ENCODE measurements at regions not wholly inside any gene's neighbourhood (a gene's known extent, or its start where the extent isn't known, plus 50 kb on each side); places are given as distances from the start of the nearest gene placed in this dataset.
"Not testable (repeated sequence)": the region's sequence is repeated elsewhere in the genome, so short reads cannot be mapped to it uniquely, and the experiment has no call there.

- BruUV-seq (replicated peaks); H3K27ac ChIP-seq (ENCODE audit: low read length); H3K27me3 ChIP-seq (ENCODE audit: control insufficient read depth, insufficient read depth, low read length); ATAC-seq; in situ Hi-C loops (cut with HindIII; ENCODE audit: low pct_unique_long_range_greater_than_20kb, low sequenced_read_pairs); H3K4me1 ChIP-seq (ENCODE audit: control insufficient read depth, insufficient read depth, low read length); H3K4me3 ChIP-seq (ENCODE audit: low read depth in 2 of 2, low read length in 2 of 2); POLR2A ChIA-PET; DNase-seq (ENCODE audit: low read depth, low spot score); CTCF ChIA-PET; intact Hi-C loops (cut with micrococcal nuclease; ENCODE audit: unreplicated experiment); H3K36me3 ChIP-seq (ENCODE audit: control insufficient read depth, insufficient read depth, low read length); H3K9me3 ChIP-seq (ENCODE audit: control insufficient read depth, insufficient read depth, low read depth, low read length): not testable (repeated sequence)
Measured at GRCh38 chr1:79488572-79489121, 482.1 kb upstream of the ADGRL4 start.

DNA sequence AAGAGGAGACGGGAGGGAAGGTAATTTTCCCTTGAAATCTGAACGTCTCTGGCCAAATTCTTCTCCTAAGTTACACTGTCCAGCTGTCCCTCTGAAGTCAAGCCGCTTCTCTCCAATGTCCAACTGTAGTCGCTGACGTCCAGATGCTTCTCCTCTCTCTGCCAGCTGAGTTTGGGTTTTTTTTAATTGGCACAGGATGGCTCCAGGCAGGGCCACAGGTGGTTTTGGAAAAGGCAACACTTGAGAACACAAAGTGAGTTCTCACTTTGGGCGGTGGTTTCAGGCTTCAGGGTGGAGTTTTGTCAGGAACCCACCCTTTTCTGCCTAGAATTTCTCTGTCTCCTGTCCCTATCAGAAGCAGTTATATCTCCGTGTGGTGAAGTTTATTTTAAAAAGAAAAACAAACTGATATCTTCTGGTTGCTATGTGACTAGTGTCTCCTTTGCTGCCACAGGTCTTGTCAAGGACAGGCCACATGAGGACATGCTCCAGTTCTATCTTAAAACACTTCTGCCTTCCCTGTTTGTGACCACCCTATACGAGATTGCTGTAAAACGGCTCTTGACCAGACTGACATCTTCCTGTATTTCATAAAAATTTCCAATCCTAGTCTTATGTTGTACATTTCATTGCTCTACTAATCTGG is 472.3 kb upstream of the ADGRL4 start:
- ChIA-PET CTCF (interaction anchor here (0.6 kb wide), 1 partner anchor 568 kb away, joined by 3 read pairs; no protein-coding TSS in a partner anchor), POLR2A (no interaction called here)
- H3K4me1 ChIP-seq (ENCODE audit: control insufficient read depth, insufficient read depth, low read length): no peaks in the 10 kb centered on the region
- BruUV-seq (replicated peaks): no TSS peak
- H3K27me3 ChIP-seq (ENCODE audit: control insufficient read depth, insufficient read depth, low read length): no peaks in the 10 kb centered on the region
- no peak overlapping the region for H3K4me3 ChIP-seq (ENCODE audit: low read depth in 2 of 2, low read length in 2 of 2)
- intact Hi-C loops (cut with micrococcal nuclease; ENCODE audit: unreplicated experiment) (no loop called here), in situ Hi-C loops (cut with HindIII; ENCODE audit: low pct_unique_long_range_greater_than_20kb, low sequenced_read_pairs) (no loop called here)
- DNase-seq (ENCODE audit: low read depth, low spot score) (no peak), ATAC-seq (no peak)
- no peak overlapping the region for H3K27ac ChIP-seq (ENCODE audit: low read length)
- no peaks in the 10 kb centered on the region for H3K9me3 ChIP-seq (ENCODE audit: control insufficient read depth, insufficient read depth, low read depth, low read length)
- no peak for TF ChIP-seq SIN3A (IDR thresholded peaks at IDR 0.05; ENCODE audit: borderline replicate concordance, insufficient read depth, low read depth, low read length)
- H3K36me3 ChIP-seq (ENCODE audit: control insufficient read depth, insufficient read depth, low read length): no peaks in the 10 kb centered on the region

GRCh38 chr1:79478160-79478559 is 471.6 kb upstream of the ADGRL4 start:
- H3K4me1 ChIP-seq (ENCODE audit: control insufficient read depth, insufficient read depth, low read length): no peaks in the 10 kb centered on the region
- ATAC-seq: no peak
- in situ Hi-C loops (cut with HindIII; ENCODE audit: low pct_unique_long_range_greater_than_20kb, low sequenced_read_pairs): no loop called here
- BruUV-seq (replicated peaks): no TSS peak
- DNase-seq (ENCODE audit: low read depth, low spot score): no peak
- intact Hi-C loops (cut with micrococcal nuclease; ENCODE audit: unreplicated experiment): no loop called here
- H3K27me3 ChIP-seq (ENCODE audit: control insufficient read depth, insufficient read depth, low read length): no peaks in the 10 kb centered on the region
- ChIA-PET POLR2A (no interaction called here), CTCF (interaction anchor here (0.6 kb wide), 1 partner anchor 569 kb away, joined by 3 read pairs; no protein-coding TSS in a partner anchor)
- no peak overlapping the region for H3K27ac ChIP-seq (ENCODE audit: low read length)
- TF ChIP-seq POLR2AphosphoS5 (IDR thresholded peaks at IDR 0.05; ENCODE audit: low read depth, low read length) (no peak), TCF7L2 (IDR thresholded peaks at IDR 0.05; ENCODE audit: low read depth, low read length) (no peak), SIN3A (IDR thresholded peaks at IDR 0.05; ENCODE audit: borderline replicate concordance, insufficient read depth, low read depth, low read length) (no peak)
- TF ChIP-seq, protein P1, sequence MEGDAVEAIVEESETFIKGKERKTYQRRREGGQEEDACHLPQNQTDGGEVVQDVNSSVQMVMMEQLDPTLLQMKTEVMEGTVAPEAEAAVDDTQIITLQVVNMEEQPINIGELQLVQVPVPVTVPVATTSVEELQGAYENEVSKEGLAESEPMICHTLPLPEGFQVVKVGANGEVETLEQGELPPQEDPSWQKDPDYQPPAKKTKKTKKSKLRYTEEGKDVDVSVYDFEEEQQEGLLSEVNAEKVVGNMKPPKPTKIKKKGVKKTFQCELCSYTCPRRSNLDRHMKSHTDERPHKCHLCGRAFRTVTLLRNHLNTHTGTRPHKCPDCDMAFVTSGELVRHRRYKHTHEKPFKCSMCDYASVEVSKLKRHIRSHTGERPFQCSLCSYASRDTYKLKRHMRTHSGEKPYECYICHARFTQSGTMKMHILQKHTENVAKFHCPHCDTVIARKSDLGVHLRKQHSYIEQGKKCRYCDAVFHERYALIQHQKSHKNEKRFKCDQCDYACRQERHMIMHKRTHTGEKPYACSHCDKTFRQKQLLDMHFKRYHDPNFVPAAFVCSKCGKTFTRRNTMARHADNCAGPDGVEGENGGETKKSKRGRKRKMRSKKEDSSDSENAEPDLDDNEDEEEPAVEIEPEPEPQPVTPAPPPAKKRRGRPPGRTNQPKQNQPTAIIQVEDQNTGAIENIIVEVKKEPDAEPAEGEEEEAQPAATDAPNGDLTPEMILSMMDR (IDR thresholded peaks at IDR 0.05): no peak
- TF ChIP-seq, protein P2, sequence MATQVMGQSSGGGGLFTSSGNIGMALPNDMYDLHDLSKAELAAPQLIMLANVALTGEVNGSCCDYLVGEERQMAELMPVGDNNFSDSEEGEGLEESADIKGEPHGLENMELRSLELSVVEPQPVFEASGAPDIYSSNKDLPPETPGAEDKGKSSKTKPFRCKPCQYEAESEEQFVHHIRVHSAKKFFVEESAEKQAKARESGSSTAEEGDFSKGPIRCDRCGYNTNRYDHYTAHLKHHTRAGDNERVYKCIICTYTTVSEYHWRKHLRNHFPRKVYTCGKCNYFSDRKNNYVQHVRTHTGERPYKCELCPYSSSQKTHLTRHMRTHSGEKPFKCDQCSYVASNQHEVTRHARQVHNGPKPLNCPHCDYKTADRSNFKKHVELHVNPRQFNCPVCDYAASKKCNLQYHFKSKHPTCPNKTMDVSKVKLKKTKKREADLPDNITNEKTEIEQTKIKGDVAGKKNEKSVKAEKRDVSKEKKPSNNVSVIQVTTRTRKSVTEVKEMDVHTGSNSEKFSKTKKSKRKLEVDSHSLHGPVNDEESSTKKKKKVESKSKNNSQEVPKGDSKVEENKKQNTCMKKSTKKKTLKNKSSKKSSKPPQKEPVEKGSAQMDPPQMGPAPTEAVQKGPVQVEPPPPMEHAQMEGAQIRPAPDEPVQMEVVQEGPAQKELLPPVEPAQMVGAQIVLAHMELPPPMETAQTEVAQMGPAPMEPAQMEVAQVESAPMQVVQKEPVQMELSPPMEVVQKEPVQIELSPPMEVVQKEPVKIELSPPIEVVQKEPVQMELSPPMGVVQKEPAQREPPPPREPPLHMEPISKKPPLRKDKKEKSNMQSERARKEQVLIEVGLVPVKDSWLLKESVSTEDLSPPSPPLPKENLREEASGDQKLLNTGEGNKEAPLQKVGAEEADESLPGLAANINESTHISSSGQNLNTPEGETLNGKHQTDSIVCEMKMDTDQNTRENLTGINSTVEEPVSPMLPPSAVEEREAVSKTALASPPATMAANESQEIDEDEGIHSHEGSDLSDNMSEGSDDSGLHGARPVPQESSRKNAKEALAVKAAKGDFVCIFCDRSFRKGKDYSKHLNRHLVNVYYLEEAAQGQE (IDR thresholded peaks at IDR 0.05; ENCODE audit: insufficient read depth in 1 of 2, low read depth in 2 of 2, low read length in 1 of 2): no peak
- no peaks in the 10 kb centered on the region for H3K36me3 ChIP-seq (ENCODE audit: control insufficient read depth, insufficient read depth, low read length)
- H3K4me3 ChIP-seq (ENCODE audit: low read depth in 2 of 2, low read length in 2 of 2): no peak overlapping the region
- H3K9me3 ChIP-seq (ENCODE audit: control insufficient read depth, insufficient read depth, low read depth, low read length): no peaks in the 10 kb centered on the region

Measured in Panc1 (cell line).